CD14-positive monocyte (primary cell): ENCODE measurements at regions not wholly inside any gene's neighbourhood (a gene's known extent, or its start where the extent isn't known, plus 50 kb on each side); places are given as distances from the start of the nearest gene placed in this dataset.

Experiments used
- DNase-seq, 3 donors: peaks; one replicate each; pipeline ENCODE4 v3.0.0-alpha.2; 2011 to 2022
- H2AFZ ChIP-seq: 2 replicates; pipeline ENCODE4 v1.6.0; 2012; ENCODE audit warnings: mild to moderate bottlenecking, low read depth, low read length, inconsistent platforms; ENCODE audit not compliant: insufficient read depth, poor library complexity, severe bottlenecking
- H3K27ac ChIP-seq, 2 donors: 1 replicate in 1 of 2; 2 replicates in 1 of 2; pipeline ENCODE4 v1.5.1; 2012 to 2013; ENCODE audit warnings: low read length in 2 of 2, control low read depth in 1 of 2, inconsistent platforms in 1 of 2, low read depth in 1 of 2, mild to moderate bottlenecking in 1 of 2
- H3K27me3 ChIP-seq, 2 donors: one replicate each; pipeline versions ENCODE4 v1.6.0 to v1.6.1; 2011 to 2013; ENCODE audit warnings: low read length in 2 of 2; ENCODE audit not compliant: control insufficient read depth in 2 of 2, insufficient read depth in 2 of 2
- H3K36me3 ChIP-seq, 2 donors: replicated peaks in 1 of 2; 1 replicate in 1 of 2; 2 replicates in 1 of 2; pipeline versions ENCODE4 v1.5.1 to v1.6.1; 2012 to 2013; ENCODE audit warnings: low read length in 2 of 2, control low read depth in 1 of 2, inconsistent platforms in 1 of 2, mild to moderate bottlenecking in 1 of 2; ENCODE audit not compliant: insufficient read depth in 2 of 2, control insufficient read depth in 1 of 2
- H3K4me1 ChIP-seq, 2 donors: 1 replicate in 1 of 2; 2 replicates in 1 of 2; pipeline versions ENCODE4 v1.5.1 to v1.6.1; 2012 to 2013; ENCODE audit warnings: low read length in 2 of 2, control low read depth in 1 of 2, inconsistent platforms in 1 of 2, mild to moderate bottlenecking in 1 of 2, moderate library complexity in 1 of 2; ENCODE audit not compliant: insufficient read depth in 2 of 2, control insufficient read depth in 1 of 2
- H3K4me2 ChIP-seq: replicated peaks from 2 replicates; pipeline ENCODE3; 2012; ENCODE audit warnings: low read length, moderate library complexity, mild to moderate bottlenecking; ENCODE audit not compliant: poor library complexity, severe bottlenecking; ENCODE audit errors: extremely low read depth
- H3K4me3 ChIP-seq, 3 experiments: fragments of 200-600 bp in 1 of 3; sonication (generic) in 1 of 3; replicated peaks in 1 of 3; 1 replicate in 2 of 3; 2 replicates in 1 of 3; pipeline ENCODE4 v1.5.1; 2011 to 2013; ENCODE audit warnings: low read length in 3 of 3, mild to moderate bottlenecking in 3 of 3, control low read depth in 2 of 3, low read depth in 2 of 3, inconsistent platforms in 1 of 3, moderate library complexity in 1 of 3
- H3K79me2 ChIP-seq: 2 replicates; pipeline ENCODE4 v1.6.0; 2012; ENCODE audit warnings: mild to moderate bottlenecking, control low read depth, inconsistent platforms, low read length, moderate library complexity; ENCODE audit not compliant: insufficient read depth
- H3K9ac ChIP-seq: 2 replicates; pipeline ENCODE4 v1.6.0; 2017; ENCODE audit warnings: low read length, mild to moderate bottlenecking; ENCODE audit not compliant: insufficient read depth, poor library complexity, severe bottlenecking
- H3K9me3 ChIP-seq, 2 donors: replicated peaks in 1 of 2; 1 replicate in 1 of 2; 2 replicates in 1 of 2; pipeline versions ENCODE4 v1.5.1 to v1.6.1; 2012 to 2013; ENCODE audit warnings: low read length in 2 of 2, control low read depth in 1 of 2; ENCODE audit not compliant: control insufficient read depth in 1 of 2, insufficient read depth in 1 of 2
- H4K20me1 ChIP-seq: 2 replicates; pipeline ENCODE4 v1.6.0; 2012; ENCODE audit warnings: mild to moderate bottlenecking, low read length, control low read depth, moderate library complexity; ENCODE audit not compliant: insufficient read depth
- H3K27ac Mint-ChIP-seq, 7 donors: one replicate each; pipeline ENCODE4 v1.8.0; 2020; ENCODE audit warnings: mild to moderate bottlenecking in 7 of 7, mixed read lengths in 7 of 7, moderate library complexity in 6 of 7, inconsistent platforms in 2 of 7
- H3K27me3 Mint-ChIP-seq, 3 donors: one replicate each; pipeline ENCODE4 v1.8.0; 2021 to 2022; ENCODE audit warnings: low read depth in 3 of 3, mild to moderate bottlenecking in 3 of 3, mixed read lengths in 3 of 3, moderate library complexity in 3 of 3, inconsistent platforms in 1 of 3
- H3K36me3 Mint-ChIP-seq, 2 donors: one replicate each; pipeline ENCODE4 v1.8.0; 2020; ENCODE audit warnings: mixed read lengths in 2 of 2, inconsistent platforms in 1 of 2, mild to moderate bottlenecking in 1 of 2
- H3K4me1 Mint-ChIP-seq: one replicate; pipeline ENCODE4 v1.8.0; 2020; ENCODE audit warnings: mild to moderate bottlenecking, mixed read lengths
- H3K4me3 Mint-ChIP-seq, 2 donors: one replicate each; pipeline ENCODE4 v1.8.0; 2020; ENCODE audit warnings: mild to moderate bottlenecking in 2 of 2, mixed read lengths in 2 of 2, moderate library complexity in 1 of 2
- H3K9me3 Mint-ChIP-seq, 7 donors: one replicate each; pipeline ENCODE4 v1.8.0; 2020 to 2022; ENCODE audit warnings: mixed read lengths in 7 of 7, mild to moderate bottlenecking in 6 of 7, moderate library complexity in 6 of 7, inconsistent platforms in 2 of 7
- WGBS: methylation state at CpG from one replicate; pipeline ENCODE4 v1.1.5; 2013; ENCODE audit warnings: missing lambda C conversion rate; ENCODE audit not compliant: insufficient coverage; 5-methylcytosine and 5-hydroxymethylcytosine counted together
- intact Hi-C, 2 donors: fragments of 100-400 bp; cut with micrococcal nuclease; formaldehyde crosslinking; loops; one replicate each; pipeline versions ENCODE4 v1.15.0 to v1.15.1; 2023
- TF ChIP-seq, protein P1 (sequence below): fragments of 200-600 bp; IDR thresholded peaks from one replicate; pipeline ENCODE4 v1.8.0; 2022; ENCODE audit warnings: antibody characterized with exemption, mild to moderate bottlenecking

DNA sequence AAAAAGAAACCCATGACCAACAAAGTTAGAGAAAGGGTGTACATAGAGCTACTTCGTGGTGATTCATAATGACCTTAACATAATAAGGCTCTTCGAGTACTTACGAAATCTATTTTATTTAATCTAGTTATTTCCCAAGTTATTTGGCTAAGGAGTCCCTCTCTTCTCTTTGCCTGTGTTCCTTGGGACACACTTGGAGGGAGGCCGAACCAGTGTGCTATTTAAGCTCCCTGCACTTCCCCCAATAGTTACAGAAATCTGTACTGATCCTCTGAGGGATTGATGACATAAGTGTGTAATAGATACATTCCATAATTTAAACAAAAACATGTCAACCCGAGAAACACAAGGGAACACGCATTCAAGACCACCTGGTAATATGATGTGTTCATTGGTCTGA is 351.1 kb downstream of the GATA3 start:
- H3K9me3 Mint-ChIP-seq: peaks cover 0 to 1% (median 0%) of the 10 kb centered on the region in 7 donors
- Histone ChIP-seq H4K20me1 (no peaks in the 10 kb centered on the region), H3K4me2 (no peak overlapping the region), H3K36me3 (no peaks in the 10 kb centered on the region), H3K4me1 (no peaks in the 10 kb centered on the region), H3K27ac (no peak overlapping the region), H3K27me3 (no peaks in the 10 kb centered on the region), H3K79me2 (no peaks in the 10 kb centered on the region), H2AFZ (no peak overlapping the region), H3K9me3 (no peaks in the 10 kb centered on the region), H3K9ac (no peak overlapping the region), H3K4me3 (no peak overlapping the region)
- peaks cover 1 to 5% (median 3%) of the 10 kb centered on the region in 3 donors for H3K27me3 Mint-ChIP-seq
- no peak overlapping the region for H3K27ac Mint-ChIP-seq
- DNase-seq: no peak
- TF ChIP-seq, protein P1, sequence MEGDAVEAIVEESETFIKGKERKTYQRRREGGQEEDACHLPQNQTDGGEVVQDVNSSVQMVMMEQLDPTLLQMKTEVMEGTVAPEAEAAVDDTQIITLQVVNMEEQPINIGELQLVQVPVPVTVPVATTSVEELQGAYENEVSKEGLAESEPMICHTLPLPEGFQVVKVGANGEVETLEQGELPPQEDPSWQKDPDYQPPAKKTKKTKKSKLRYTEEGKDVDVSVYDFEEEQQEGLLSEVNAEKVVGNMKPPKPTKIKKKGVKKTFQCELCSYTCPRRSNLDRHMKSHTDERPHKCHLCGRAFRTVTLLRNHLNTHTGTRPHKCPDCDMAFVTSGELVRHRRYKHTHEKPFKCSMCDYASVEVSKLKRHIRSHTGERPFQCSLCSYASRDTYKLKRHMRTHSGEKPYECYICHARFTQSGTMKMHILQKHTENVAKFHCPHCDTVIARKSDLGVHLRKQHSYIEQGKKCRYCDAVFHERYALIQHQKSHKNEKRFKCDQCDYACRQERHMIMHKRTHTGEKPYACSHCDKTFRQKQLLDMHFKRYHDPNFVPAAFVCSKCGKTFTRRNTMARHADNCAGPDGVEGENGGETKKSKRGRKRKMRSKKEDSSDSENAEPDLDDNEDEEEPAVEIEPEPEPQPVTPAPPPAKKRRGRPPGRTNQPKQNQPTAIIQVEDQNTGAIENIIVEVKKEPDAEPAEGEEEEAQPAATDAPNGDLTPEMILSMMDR: no peak
- H3K4me1 Mint-ChIP-seq: peaks cover 12% of the 10 kb centered on the region
- intact Hi-C loops: no loop called here
- WGBS: no CpG with 5 or more reads among the region's 6 CpGs
- no peaks in the 10 kb centered on the region for H3K36me3 Mint-ChIP-seq
- no peak overlapping the region for H3K4me3 Mint-ChIP-seq

GRCh38 chr10:8407501-8408021 is 353.1 kb downstream of the GATA3 start:
- intact Hi-C loops: no loop called here
- H3K27ac Mint-ChIP-seq: no peak overlapping the region

More at GRCh38 chr10:8407501-8408021, 353.1 kb downstream of the GATA3 start:
- Mint-ChIP-seq H3K36me3 (no peaks in the 10 kb centered on the region), H3K4me1 (peaks cover 12% of the 10 kb centered on the region), H3K27me3 (peaks cover 0 to 4% (median 0%) of the 10 kb centered on the region in 3 donors), H3K4me3 (no peak overlapping the region), H3K9me3 (peaks cover 0 to 2% (median 0%) of the 10 kb centered on the region in 7 donors)
- DNase-seq: no peak
- H3K9me3 ChIP-seq: no peaks in the 10 kb centered on the region
- no peaks in the 10 kb centered on the region for H3K4me1 ChIP-seq
- no peak overlapping the region for H3K27ac ChIP-seq
- no peaks in the 10 kb centered on the region for H3K79me2 ChIP-seq
- TF ChIP-seq, protein P1: no peak
- H3K4me3 ChIP-seq: no peak overlapping the region
- H3K9ac ChIP-seq: no peak overlapping the region
- no peaks in the 10 kb centered on the region for H4K20me1 ChIP-seq
- H2AFZ ChIP-seq: no peak overlapping the region
- no peaks in the 10 kb centered on the region for H3K36me3 ChIP-seq
- no peaks in the 10 kb centered on the region for H3K27me3 ChIP-seq
- no peak overlapping the region for H3K4me2 ChIP-seq
